NCI-H2107 treated with DMSO at 0.1 percent for 48 hours (cell line): ENCODE measurements at regions not wholly inside any gene's neighbourhood (a gene's known extent, or its start where the extent isn't known, plus 50 kb on each side); places are given as distances from the start of the nearest gene placed in this dataset.
"Not testable (repeated sequence)": the region's sequence is repeated elsewhere in the genome, so short reads cannot be mapped to it uniquely, and the experiment has no call there.

Experiments
- DNase-seq: peaks from one replicate; lab custom pipeline; 2025; ENCODE audit not compliant: unreplicated experiment; lab: John Stamatoyannopoulos, UW

DNA sequence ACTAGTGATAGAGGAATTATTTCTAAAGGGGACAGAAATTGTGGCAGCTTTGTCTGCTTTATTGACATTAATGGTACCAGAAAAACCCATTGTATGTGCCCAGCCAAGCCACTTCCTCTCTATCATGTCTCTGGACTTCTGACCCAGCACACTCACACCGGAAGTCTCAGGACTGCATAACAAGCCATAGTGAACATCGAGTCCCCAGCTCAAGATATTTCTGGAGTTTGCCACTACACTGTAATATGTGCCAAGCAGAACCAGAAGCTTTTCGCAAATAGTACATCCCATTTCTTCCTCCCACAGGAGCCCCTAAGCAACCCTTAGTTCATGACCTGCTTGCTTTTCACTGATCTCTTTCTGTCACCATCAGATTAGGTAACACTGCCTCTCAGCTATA is 187.4 kb upstream of the GHR start:
- no peak for DNase-seq

GRCh38 chr5:42241636-42242035 is 181.6 kb upstream of the GHR start:
- DNase-seq: no peak

DNA sequence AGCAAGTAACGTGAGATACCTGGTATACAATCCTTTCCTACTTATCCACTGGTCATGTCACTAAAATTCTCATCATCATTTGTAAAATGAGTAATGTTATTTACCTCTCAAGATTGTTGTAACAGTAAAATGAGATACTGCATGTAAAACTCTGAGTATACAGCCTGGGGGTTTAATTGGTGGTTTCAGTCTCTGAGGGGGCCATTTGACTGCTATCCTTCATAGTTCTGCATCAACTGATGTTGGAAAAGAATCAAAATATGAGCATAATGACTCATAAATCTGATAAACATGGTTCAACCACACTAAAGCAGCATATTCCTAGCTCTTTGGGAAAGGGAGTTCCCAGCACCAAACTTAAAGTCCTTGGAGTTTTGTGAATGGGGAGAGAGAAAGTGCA is 181.0 kb upstream of the GHR start:
- no peak for DNase-seq

DNA sequence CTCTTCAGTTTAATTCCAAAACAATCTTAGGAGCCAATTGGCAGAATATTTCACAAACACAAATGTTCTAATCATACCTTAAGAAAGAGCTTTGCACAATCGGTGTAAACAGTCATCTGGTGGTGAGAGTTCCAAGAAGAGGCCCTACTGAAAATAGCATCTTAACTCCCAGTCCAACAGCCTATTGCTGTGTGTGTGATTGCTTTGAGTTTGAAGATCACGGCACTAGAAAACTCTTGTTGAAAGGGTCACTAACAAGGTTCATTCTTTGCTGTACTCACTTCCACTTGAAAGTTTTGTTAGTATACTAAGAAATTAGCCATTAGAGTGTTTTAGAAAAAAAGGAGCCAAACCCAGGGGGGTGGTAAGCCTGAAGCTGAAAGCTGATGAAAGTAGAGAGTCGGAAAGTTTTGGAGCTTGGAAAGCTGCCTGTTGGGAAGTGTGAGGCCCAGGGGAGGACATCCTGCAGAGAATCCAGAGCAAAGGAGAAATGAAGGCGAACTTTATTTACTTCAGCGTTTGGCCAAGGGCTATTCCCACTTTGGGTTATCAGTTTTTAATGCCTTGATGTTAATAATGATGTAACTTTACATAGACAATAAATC is 180.3 kb upstream of the GHR start:
- no peak for DNase-seq

- DNase-seq: no peak
These were observed 170.9 kb upstream of the GHR start for GRCh38 chr5:42252306-42252705.

- not testable (repeated sequence) for DNase-seq
These were observed 163.3 kb upstream of the GHR start for GRCh38 chr5:42259914-42260313.

- DNase-seq: no peak
These were observed 156.1 kb upstream of the GHR start for GRCh38 chr5:42267091-42267490.

DNA sequence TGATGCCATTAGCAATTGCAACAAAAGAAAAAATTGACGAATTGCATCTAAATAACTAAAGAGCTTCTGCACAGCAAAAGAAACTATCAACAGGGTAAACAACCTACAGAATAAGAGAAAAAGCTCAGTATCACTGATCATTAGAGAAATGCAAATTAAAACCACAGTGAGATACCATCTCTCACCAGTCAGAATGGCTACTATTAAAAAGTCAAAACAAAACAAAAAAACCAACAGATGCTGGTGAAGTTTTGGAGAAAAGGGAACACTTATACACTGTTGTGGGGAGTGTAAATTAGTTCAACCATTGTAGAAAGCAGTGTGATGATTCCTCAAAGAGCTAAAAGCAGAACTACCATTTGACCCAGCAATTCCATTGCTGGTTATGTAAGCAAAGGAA is 155.1 kb upstream of the GHR start:
- DNase-seq: not testable (repeated sequence)

DNA sequence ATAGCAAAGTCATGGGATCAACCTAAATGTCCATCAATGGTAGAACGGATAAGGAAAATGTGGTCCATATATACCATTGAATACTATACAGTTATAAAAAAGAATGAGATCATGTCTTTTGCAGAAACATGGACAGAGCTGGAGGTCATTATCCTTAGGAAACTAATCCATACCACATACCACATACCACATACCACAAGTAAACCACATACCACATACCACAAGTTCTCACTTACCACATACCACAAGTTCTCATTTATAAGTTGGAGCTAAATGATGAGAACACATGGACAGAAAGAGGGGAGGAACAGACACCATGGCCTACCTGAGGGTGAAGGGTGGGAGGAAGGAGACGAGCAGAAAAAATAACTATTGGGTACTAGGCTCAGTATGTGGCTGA is 154.6 kb upstream of the GHR start:
- DNase-seq: no peak

DNA sequence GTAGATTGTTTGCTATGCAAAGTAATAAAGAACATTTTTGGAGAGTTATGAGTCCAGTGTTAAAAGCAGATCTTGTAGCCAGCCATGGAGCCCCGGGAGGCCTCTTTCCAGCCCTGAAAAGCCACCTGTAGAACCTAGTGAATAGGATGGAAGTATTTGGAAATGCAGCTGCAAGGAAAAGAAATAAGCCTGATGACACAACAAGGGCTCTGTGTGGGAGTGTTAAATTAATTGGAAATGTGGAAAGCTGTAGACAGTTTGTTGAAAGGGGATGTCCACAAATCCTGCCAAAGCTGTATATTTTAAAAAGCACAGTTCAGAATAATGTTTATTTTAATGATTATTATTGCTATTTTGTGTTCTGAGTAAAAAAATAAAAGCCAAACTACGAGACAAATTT is 152.5 kb upstream of the GHR start:
- DNase-seq: no peak

GRCh38 chr5:42274913-42275312 is 148.3 kb upstream of the GHR start:
- DNase-seq: no peak

DNA sequence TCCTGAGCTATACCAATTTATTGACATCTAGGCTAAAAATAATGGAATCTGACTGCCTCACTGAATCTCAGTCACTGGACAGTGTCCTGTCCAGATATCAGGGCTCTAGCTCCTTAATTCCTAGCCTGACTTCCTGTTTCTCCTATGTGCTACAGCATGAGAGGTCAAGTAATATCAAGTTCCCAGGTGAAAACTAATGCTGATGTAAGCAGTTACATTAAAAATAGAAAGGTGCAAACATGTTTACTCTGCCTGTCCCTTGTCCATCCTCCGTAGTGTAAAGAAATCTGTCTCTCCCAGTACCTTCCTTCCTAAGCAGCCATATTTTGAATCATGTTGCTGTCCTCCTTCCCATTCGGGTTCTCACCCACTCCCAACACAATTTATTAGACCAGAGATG is 145.9 kb upstream of the GHR start:
- no peak for DNase-seq

GRCh38 chr5:42284584-42284983 is 138.7 kb upstream of the GHR start:
- DNase-seq: no peak

DNA sequence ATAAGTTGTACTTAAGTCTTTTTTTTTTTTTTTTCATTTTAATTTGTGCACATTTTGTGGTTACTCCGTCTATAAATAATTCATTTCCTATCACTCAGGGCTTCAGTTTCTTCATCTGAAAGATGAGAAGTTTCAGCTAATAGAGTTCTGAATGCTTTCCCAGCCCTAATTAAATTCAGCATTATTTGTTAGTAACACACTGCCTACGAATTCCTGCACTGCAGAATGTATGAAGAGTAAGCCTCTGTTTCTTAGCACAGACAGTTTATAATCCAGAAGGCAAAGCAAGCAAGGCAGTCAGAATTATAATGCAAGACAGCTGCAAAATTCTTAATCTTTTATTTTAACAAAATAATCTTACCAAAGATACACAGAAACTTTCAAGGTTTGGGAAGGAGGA is 138.0 kb upstream of the GHR start:
- no peak for DNase-seq

DNA sequence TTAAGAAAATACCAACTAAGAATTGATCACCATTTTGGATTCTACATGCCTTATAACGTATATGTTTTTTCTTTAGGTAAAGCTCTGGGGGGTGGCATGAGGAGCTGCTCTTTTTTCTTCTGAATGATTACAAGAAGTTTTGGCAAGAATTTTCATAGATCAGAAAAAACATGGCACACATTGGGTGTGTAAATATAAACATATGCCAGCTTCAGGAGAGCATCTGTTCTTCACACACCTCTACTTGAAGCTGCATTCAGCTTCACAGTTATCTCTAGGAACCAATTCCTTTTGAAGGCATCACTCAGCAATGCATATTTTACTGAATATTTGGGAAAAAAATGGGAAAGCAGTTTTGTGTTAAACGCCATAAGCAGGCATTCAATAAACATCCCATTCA is 122.7 kb upstream of the GHR start:
- DNase-seq: no peak

DNA sequence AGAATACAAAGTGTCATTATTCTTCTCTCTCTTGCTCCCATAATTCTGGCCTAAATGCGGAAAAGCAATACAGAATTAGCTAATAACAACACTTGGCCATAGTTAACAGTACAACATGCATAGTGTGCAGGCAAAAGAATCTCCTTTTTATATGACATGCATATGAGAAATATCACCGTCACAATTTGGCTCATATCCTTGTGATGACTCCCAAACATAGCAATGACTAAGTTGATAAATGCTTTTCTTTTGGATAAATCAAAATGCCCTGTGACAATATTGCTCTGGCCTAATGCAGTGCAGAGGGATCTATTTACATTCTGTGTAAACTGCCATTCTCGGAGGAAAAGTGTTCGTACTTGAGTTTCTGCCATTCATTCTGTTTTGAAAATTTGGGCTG is 121.9 kb upstream of the GHR start:
- DNase-seq: no peak

GRCh38 chr5:42302186-42302585 is 121.1 kb upstream of the GHR start:
- DNase-seq: no peak

DNA sequence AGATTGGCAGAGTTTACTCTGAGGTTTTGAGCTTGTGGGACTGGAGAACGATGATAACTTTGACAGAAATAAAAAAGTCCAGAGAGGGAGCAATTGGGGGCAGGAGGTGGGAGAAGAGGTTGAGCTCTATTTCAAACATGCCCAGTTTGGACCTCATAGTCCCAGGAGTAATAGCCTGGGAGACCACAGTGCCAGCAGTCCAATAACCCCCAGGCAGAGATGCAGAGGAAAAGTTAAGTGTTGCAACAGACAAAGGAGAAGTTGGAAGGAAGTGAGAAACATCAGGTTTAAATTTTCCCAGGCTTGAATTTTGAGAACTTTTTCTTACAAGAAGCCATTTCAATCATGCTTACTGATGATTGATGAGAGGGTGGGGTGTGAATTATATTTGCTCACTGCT is 117.0 kb upstream of the GHR start:
- DNase-seq: no peak

DNA sequence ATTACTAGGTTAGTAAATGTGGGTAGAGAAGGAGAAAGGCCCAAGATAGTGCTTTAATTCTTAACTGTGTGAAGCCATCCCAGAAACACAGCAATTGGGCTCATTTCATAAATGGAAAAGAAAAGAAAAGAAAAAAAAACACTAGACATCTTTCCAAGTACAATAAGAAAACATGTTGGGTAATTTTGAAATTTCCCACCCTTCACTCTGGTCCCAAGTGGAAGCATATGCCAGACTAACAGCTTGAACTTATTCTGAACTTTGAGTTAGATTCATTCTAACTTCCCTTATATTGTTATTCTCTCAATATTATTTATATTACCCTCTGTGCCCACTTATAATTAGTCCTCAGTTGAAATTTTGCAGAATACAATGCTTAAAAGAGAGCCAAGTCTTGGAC is 113.4 kb upstream of the GHR start:
- DNase-seq: no peak

DNA sequence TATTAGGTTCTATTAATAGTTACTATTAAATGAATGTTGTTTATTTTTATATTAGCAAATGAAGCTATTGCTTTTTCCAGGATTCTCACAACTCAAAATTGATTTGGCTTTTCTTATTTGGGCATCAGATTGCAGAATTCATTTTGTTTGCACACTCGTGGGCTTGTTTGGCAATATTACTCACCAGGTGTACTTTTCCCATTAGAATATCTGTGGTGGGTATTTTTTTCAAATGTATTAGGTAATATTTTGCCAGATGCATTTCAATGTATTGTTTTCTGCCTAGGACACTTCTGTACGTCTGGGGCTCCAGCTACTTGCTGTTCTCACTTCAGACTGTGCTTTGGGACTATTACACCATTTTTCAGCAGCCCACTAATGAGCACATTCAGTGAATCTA is 108.0 kb upstream of the GHR start:
- DNase-seq: no peak

- DNase-seq: no peak
These were observed 105.7 kb upstream of the GHR start for GRCh38 chr5:42317575-42317974.

DNA sequence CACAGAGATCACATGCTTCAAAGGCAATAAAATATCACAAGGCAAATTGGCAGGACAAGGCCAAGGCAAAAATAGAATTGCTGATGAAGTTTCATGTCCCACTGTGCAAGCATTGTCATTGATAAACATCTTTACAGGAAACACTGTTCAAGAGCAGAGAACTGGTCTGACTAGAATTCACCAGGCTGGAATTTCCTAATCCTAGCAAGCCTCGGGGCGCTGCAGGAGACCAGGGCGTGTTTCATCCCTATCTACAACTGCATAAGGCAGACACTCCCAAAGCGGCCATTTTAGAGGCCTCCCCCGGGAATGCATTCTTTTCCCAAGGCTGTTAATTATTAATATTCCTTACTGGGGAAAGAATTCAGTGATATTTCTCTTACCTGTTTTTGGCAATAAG is 103.7 kb upstream of the GHR start:
- DNase-seq: not testable (repeated sequence)

GRCh38 chr5:42321785-42322184 is 101.5 kb upstream of the GHR start:
- no peak for DNase-seq

- no peak for DNase-seq
These were observed 86.1 kb upstream of the GHR start for GRCh38 chr5:42337143-42337542.
